Natural killer cell treated with Interleukin-12 subunit alpha and Interleukin-12 subunit beta and Interleukin-15 and Interleukin-18, amount 100 ng/mL, for 72 hours (primary cell): ENCODE measurements at regions not wholly inside any gene's neighbourhood (a gene's known extent, or its start where the extent isn't known, plus 50 kb on each side); places are given as distances from the start of the nearest gene placed in this dataset.

Experiments used
- ATAC-seq, 2 donors: fragments of 150-1000 bp; cut with Tn5 transposase in 1 of 2; sonication (Bioruptor Pico), chemical (Tn5 transposase) in 1 of 2; 2 replicates each; pipeline ENCODE4 v1.10.0; 2021
- DNase-seq: peaks from one replicate; pipeline ENCODE4 v3.0.0; 2022; ENCODE audit warnings: low spot score
- H3K27ac Mint-ChIP-seq, 2 donors: 1 replicate in 1 of 2; 2 replicates in 1 of 2; pipeline ENCODE4 v1.8.0; 2022; ENCODE audit warnings: mixed read lengths in 2 of 2, mild to moderate bottlenecking in 1 of 2, moderate library complexity in 1 of 2
- H3K27me3 Mint-ChIP-seq, 2 donors: 1 replicate in 1 of 2; 2 replicates in 1 of 2; pipeline ENCODE4 v1.8.0; 2022; ENCODE audit warnings: mixed read lengths in 2 of 2
- H3K36me3 Mint-ChIP-seq: one replicate; pipeline ENCODE4 v1.8.0; 2022; ENCODE audit warnings: mixed read lengths
- H3K4me1 Mint-ChIP-seq, 2 donors: 1 replicate in 1 of 2; 2 replicates in 1 of 2; pipeline ENCODE4 v1.8.0; 2022; ENCODE audit warnings: low read depth in 2 of 2, mixed read lengths in 2 of 2, mild to moderate bottlenecking in 1 of 2
- H3K4me3 Mint-ChIP-seq: one replicate; pipeline ENCODE4 v1.8.0; 2022; ENCODE audit warnings: mixed read lengths
- H3K9me3 Mint-ChIP-seq: 2 replicates; pipeline ENCODE4 v1.8.0; 2022; ENCODE audit warnings: mixed read lengths

DNA sequence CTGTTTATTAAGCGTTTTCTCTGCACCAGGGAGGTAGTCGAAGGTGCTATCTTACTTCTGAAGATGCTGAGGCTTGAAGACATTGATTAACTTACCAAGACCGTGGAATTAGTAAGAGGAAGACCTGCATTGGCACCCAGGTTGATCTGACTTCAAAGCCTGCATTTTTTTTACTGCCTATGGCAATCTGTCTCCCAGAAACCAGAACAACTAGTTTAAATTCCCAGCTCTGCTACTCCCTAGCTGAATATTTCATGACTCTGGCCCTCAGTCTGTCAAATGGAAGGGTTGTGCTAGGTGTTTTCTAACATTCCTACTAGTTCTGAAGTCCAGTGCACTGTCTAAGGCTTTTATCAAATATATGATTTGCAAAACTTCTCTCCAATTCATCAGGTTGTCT, 52.0 kb upstream of the GRAMD1B start:
- DNase-seq (no peak), ATAC-seq (no peak)
- peaks cover 36 to 42% of the 10 kb centered on the region in 2 donors for H3K4me1 Mint-ChIP-seq
- no peak overlapping the region for H3K27ac Mint-ChIP-seq
- no peak overlapping the region for H3K4me3 Mint-ChIP-seq
- no peaks in the 10 kb centered on the region for H3K36me3 Mint-ChIP-seq
- H3K27me3 Mint-ChIP-seq = peaks cover 0 to 2% of the 10 kb centered on the region in 2 donors
- no peaks in the 10 kb centered on the region for H3K9me3 Mint-ChIP-seq

DNA sequence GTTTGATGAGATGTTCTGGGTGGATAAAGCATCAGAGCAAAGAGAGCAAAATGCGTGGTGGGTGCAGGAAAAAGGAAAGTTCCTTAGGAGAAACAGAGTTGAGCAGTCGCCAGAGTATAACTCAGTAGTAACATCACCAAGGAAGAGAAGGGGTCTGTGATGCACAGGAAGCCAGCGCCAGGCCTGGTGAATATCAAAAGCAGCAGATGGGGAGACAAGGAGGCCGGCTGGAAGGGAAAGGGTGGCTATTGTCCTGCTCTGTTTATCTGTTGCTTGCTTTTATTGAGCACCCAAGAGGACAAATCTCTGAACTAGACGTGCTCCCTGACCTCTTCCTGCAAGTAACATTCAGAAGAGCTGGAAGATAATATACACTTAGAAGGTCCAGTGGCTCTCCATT, 52.7 kb upstream of the GRAMD1B start:
- Mint-ChIP-seq H3K4me1 (peaks cover 32 to 42% of the 10 kb centered on the region in 2 donors), H3K4me3 (peak overlapping the region; percentile 2), H3K9me3 (no peaks in the 10 kb centered on the region), H3K36me3 (no peaks in the 10 kb centered on the region), H3K27ac (peak overlapping the region in 1 of 2 donors; percentile 10), H3K27me3 (peaks cover 0 to 2% of the 10 kb centered on the region in 2 donors)
- ATAC-seq (no peak), DNase-seq (no peak)

DNA sequence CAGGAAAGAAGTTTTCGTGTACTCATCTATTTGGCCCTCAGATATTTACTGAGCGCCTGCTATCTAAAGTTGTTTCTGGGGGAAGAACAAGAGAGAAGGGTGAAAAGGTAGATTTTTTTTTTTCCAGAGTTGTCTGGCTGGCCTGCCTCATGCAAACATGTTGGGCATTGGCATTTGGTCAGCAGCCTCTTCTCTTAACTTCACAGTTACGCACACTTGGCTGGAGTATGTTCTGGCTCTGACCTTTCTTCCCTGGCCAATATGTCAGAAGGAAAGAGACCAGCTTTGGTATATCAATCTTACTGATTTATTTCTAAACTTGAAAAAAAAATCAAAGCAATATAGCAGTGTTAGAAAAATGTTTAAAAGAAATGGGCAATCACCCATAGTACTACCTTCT, 54.2 kb upstream of the GRAMD1B start:
- no peaks in the 10 kb centered on the region for H3K9me3 Mint-ChIP-seq
- peaks cover 18 to 31% of the 10 kb centered on the region in 2 donors for H3K4me1 Mint-ChIP-seq

DNA sequence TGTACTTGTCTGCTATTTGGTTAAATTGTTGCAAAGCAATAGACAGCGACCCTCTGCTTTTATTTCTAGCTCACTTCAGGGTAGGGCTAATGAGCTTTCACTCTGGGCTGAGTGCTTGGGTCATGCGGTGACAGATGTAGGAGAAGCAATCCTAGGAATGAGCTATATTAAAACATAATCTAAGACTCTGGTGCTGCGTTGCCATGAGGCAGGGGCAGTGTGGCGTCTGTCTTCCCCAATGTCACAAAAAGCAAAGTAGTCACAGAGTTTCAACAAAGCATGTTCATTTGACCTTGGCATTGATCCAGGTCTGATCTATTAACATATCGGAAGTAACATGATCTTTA, 55.5 kb upstream of the GRAMD1B start:
- H3K36me3 Mint-ChIP-seq = no peaks in the 10 kb centered on the region
- H3K4me1 Mint-ChIP-seq = peaks cover 15 to 20% of the 10 kb centered on the region in 2 donors
- H3K27ac Mint-ChIP-seq = peak overlapping the region in 1 of 2 donors; percentile 9

More for the DNA sequence above, 54.2 kb upstream of the GRAMD1B start:
- no peak for DNase-seq
- H3K36me3 Mint-ChIP-seq = no peaks in the 10 kb centered on the region
- peak overlapping the region in 1 of 2 donors; percentile 1 for H3K27ac Mint-ChIP-seq
- H3K27me3 Mint-ChIP-seq = peaks cover 0 to 2% of the 10 kb centered on the region in 2 donors
- ATAC-seq = no peak
- no peak overlapping the region for H3K4me3 Mint-ChIP-seq

DNA sequence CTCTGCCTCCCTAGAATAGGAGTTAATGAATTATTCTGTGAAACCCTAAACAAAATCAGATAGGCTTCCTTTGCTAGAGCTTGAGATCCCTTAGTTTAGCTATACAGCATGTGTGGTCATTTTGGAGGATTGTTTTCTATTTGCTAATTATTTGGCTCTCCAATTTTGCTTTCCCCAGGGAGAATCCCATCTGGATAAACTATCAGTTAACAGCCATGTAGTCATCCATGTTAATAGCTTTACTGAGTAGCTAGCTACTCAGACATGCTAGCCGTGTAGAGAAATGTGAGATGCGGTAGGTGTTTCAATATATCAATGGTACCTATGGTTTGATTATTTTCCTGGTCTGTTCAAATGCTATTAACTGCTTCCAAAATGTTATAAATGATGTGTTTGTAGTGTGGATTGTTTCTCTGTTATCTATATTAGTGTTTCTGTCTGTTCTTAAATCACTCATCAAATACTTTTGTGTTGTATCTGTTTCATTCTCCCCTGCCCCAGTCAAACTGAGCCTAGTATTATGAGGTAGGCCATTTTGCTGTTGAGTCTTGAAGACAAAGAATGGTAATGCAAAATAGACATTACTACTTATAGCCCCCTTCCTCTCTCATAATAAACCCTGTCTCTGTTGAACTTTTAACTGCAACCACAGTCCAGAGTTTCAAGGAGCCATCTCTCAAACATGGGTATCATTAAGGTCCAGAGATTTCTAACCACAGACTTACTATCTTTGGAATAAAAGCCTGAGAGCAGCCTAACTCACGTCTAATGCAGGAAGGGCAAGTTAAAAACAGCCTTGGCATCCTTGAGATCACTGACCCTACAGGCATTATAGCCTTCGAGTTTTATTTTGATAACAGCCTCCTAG, 56.1 kb upstream of the GRAMD1B start:
- ATAC-seq = peak in 1 of 2 donors; percentile 71
- Mint-ChIP-seq H3K9me3 (no peaks in the 10 kb centered on the region), H3K4me1 (peaks cover 15 to 17% of the 10 kb centered on the region in 2 donors), H3K4me3 (no peak overlapping the region), H3K27ac (peak overlapping the region; percentile 2 to 9), H3K27me3 (peaks cover 0 to 2% of the 10 kb centered on the region in 2 donors), H3K36me3 (no peaks in the 10 kb centered on the region)
- DNase-seq = no peak

More for the DNA sequence above, 55.5 kb upstream of the GRAMD1B start:
- DNase-seq = no peak
- Mint-ChIP-seq H3K4me3 (no peak overlapping the region), H3K9me3 (no peaks in the 10 kb centered on the region), H3K27me3 (peaks cover 0 to 2% of the 10 kb centered on the region in 2 donors)
- no peak for ATAC-seq

DNA sequence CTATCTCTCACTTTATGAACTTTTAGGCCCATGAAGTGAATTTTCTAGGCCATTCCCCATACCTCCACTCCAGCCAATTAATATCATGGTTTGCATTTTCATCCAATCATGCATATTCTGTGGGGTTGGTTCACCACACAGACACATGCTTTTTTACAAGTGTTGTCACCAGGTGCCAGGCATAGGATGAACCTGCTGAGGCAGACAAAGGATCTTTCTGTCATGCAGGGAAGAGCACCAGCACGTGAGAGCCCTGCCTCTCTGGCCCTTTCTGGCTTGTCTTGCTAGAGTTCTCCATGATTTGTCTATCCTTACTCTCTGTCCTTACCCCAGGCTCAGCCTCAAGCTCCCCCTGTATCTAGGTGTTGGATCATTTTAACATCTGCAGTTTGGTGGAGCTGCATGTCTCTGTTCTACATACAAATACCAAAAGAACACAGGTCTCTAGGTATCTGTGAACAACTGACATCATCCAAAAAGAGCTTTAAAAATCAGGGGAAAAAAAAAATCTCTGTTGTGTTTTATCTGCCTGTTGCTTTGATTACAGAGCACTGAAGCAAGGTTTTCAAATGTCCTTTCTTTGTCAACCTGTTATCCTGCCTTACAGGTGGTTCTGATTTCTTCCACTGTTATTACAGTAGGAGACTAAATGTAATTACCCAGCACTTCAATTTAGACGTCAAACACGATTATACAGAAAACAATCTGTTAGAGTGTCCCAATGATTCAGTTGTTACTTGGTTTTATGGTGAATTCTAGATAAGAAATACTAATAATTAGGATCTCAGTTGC, 58.4 kb upstream of the GRAMD1B start:
- H3K9me3 Mint-ChIP-seq = no peaks in the 10 kb centered on the region
- no peak overlapping the region for H3K27ac Mint-ChIP-seq
- H3K4me3 Mint-ChIP-seq = no peak overlapping the region
- peaks cover 10% of the 10 kb centered on the region for H3K36me3 Mint-ChIP-seq
- ATAC-seq (no peak), DNase-seq (no peak)
- H3K4me1 Mint-ChIP-seq = peaks cover 3 to 11% of the 10 kb centered on the region in 2 donors
- H3K27me3 Mint-ChIP-seq = peaks cover 0 to 10% of the 10 kb centered on the region in 2 donors

DNA sequence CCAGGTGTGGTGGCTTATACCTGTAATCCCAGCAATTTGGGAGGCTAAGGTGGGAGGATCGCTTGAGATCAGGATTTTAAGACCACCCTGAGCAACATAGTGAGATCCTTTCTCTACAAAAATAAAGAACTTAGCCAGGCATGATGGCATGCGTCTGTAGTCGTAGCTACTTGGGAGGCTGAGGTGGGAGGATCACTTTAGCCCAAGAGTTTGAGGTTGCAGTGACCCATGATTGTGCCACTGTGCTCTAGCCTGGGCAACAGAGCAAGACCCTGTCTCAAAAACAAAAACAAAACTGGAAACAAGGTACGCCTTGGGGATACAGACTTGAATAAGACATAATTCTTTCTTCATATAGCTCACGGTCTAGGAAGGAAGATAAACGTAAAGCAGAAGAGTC, 63.1 kb upstream of the GRAMD1B start:
- H3K4me3 Mint-ChIP-seq = no peak overlapping the region
- H3K36me3 Mint-ChIP-seq = peaks cover 10% of the 10 kb centered on the region
- no peaks in the 10 kb centered on the region for H3K9me3 Mint-ChIP-seq
- no peak overlapping the region for H3K27ac Mint-ChIP-seq
- ATAC-seq = no peak
- no peak for DNase-seq
- H3K4me1 Mint-ChIP-seq = peaks cover 10 to 22% of the 10 kb centered on the region in 2 donors
- peaks cover 0 to 16% of the 10 kb centered on the region in 2 donors for H3K27me3 Mint-ChIP-seq

DNA sequence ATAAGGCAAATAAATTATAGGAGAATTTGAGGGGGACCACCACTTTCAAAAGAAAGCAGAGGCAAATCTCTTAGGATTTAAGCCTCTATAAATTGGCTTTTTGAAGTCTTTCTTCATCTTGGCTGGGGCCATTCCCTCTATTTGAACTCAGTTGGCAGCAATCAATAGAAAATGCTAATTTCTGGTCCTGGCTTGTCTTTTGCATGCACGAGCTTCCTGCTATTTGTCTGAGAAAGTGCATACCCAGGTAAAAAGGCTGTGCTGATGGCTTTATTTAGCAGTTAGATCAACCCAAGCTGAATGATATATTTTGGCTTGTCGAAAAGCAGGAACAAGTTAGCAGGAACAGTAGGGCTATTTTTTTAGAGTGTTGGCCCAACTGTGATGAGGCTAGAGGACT, 64.1 kb upstream of the GRAMD1B start:
- H3K4me3 Mint-ChIP-seq = no peak overlapping the region
- H3K27ac Mint-ChIP-seq = no peak overlapping the region
- H3K4me1 Mint-ChIP-seq = peaks cover 13 to 27% of the 10 kb centered on the region in 2 donors
- no peak for DNase-seq
- H3K36me3 Mint-ChIP-seq = peaks cover 10% of the 10 kb centered on the region
- H3K27me3 Mint-ChIP-seq = peaks cover 7 to 21% of the 10 kb centered on the region in 2 donors
- no peaks in the 10 kb centered on the region for H3K9me3 Mint-ChIP-seq
- no peak for ATAC-seq

DNA sequence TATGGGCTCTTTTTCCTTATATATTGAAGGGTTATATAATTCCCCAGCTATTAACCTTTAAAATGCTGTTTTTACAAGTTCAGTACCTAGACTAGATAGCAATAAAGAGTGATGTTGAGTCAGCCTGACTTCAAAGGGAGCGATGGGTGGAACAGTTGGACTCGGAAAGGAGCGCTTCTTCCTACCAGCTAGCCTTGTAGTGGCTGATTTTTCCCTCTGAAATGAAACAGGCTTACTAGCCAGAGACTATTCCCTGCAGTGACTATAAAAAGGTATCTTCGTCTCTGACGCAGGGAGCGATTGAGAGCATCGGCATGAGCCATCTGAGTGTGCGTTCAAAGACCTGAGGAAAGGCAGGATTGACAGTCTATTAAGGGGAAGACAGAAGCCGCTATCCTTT, 66.0 kb upstream of the GRAMD1B start:
- Mint-ChIP-seq H3K9me3 (no peaks in the 10 kb centered on the region), H3K4me3 (no peak overlapping the region), H3K27me3 (peaks cover 15 to 29% of the 10 kb centered on the region in 2 donors), H3K4me1 (peaks cover 13 to 39% of the 10 kb centered on the region in 2 donors), H3K27ac (no peak overlapping the region), H3K36me3 (peaks cover 16% of the 10 kb centered on the region)
- no peak for ATAC-seq
- DNase-seq = no peak

DNA sequence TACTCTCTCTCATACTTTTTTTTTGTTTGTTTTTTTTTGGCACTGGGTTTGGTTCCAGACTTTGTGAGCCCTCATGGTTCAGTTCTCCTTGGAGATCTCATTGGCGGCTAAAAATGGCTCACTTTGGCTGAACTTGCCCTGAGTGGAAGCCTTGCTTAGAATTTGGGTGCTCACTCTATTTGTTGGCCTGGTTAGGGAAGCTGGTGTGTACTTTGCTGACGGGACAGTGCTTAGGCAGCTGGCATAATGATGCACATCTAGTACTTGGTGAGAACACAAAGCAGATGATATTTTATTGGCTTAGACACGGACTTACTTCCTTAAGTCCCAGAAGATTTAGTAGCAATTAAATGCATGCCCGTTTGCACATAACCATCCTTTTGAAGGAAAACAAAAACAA, 66.5 kb upstream of the GRAMD1B start:
- peaks cover 11 to 39% of the 10 kb centered on the region in 2 donors for H3K4me1 Mint-ChIP-seq
- no peaks in the 10 kb centered on the region for H3K9me3 Mint-ChIP-seq
- DNase-seq = no peak
- H3K4me3 Mint-ChIP-seq = no peak overlapping the region
- H3K36me3 Mint-ChIP-seq = peaks cover 13% of the 10 kb centered on the region
- ATAC-seq = no peak
- peaks cover 15 to 27% of the 10 kb centered on the region in 2 donors for H3K27me3 Mint-ChIP-seq
- no peak overlapping the region for H3K27ac Mint-ChIP-seq

DNA sequence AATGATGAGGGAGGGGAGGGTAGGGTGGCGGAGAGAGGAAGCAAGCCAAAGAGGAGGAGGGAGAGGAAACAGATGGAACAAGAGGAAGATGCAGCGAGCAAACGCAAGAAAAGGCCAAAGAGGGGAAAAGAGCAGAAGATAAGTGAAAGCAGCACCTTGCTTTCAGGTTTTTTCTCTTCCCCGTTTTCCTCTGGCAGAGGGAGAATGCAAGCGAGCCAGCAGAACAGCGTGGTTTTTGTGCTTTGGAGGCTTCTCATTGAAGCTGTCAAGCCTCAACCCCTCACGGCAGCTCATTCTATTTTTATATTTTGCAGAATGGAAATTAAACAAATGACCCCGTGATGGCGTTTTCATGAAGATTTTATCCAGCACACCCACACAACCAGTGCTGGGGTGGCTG, 67.1 kb upstream of the GRAMD1B start:
- Mint-ChIP-seq H3K4me3 (peak overlapping the region; percentile 47), H3K4me1 (peaks cover 14 to 42% of the 10 kb centered on the region in 2 donors), H3K27me3 (peaks cover 18 to 29% of the 10 kb centered on the region in 2 donors), H3K27ac (no peak overlapping the region), H3K36me3 (peaks cover 12% of the 10 kb centered on the region), H3K9me3 (no peaks in the 10 kb centered on the region)
- ATAC-seq (no peak), DNase-seq (no peak)

DNA sequence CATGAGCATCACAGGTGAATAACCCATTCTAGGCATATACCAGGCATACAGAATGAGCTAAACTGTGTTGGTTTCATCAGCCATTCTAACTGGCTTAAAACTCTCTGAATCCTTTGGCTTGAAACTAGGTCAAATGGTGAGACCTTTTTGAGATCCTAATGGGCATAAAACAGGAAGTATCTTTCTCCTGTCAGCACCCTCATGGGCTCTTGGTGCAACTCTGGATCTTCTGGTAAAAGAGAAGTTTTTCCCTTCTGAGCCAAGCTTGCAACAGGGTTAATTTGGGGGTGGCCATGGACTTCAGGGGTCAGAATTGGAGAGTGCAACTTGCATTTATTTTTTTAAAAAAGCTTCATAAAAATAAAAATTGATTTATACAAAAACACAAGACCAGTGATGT, 67.9 kb upstream of the GRAMD1B start:
- ATAC-seq (no peak), DNase-seq (no peak)
- peaks cover 22 to 26% of the 10 kb centered on the region in 2 donors for H3K27me3 Mint-ChIP-seq
- H3K4me3 Mint-ChIP-seq = no peak overlapping the region
- H3K36me3 Mint-ChIP-seq = peaks cover 9% of the 10 kb centered on the region
- no peaks in the 10 kb centered on the region for H3K9me3 Mint-ChIP-seq
- peaks cover 17 to 49% of the 10 kb centered on the region in 2 donors for H3K4me1 Mint-ChIP-seq
- no peak overlapping the region for H3K27ac Mint-ChIP-seq

DNA sequence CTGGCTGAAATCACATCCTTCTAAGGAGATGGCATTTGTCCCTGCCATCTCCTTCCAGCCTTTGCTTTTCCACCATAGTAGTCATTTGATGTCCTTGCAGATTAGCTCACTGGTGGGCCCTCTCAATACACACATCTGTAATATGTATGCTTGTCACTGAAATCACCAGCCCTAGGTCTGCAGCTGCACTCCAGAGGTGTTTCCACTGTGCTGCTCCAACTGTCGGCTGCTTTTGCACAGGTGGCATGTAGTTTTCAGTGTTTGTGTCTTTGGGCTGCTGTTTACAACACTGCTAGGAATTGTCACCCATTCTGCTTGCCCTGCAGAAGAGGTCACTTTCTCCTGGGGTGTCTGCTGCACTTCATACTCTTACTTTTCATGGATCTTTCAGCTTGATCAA, 69.0 kb upstream of the GRAMD1B start:
- no peak for DNase-seq
- Mint-ChIP-seq H3K27me3 (peaks cover 22 to 24% of the 10 kb centered on the region in 2 donors), H3K36me3 (peaks cover 6% of the 10 kb centered on the region), H3K27ac (no peak overlapping the region), H3K9me3 (no peaks in the 10 kb centered on the region), H3K4me3 (peak overlapping the region; percentile 79), H3K4me1 (peaks cover 17 to 58% of the 10 kb centered on the region in 2 donors)
- no peak for ATAC-seq
